NCI-H1417 treated with DMSO at 0.1 percent for 48 hours (cell line): ENCODE measurements at regions not wholly inside any gene's neighbourhood (a gene's known extent, or its start where the extent isn't known, plus 50 kb on each side); places are given as distances from the start of the nearest gene placed in this dataset.

ENCODE experiments used
- DNase-seq: peaks from one replicate; lab custom pipeline; 2025; lab: John Stamatoyannopoulos, UW

DNA sequence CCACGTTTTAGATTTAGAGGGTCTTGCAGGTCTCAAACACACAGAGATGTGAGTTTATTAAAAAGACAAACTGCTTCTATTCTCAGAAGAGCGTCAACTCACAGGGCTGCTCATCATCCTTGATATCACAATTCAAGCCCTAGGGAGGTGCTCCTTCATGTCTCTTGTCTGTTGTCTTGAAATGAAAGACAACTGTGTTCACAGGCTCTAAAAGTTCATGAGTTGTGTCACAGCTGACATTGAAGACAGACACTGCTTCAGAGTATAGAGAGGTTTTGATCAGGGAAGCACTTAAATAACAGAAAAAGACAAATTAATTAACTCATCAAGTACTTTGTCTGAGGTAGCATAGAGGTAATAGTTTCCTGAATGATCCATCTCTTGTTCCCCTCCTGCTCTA, 1917.6 kb upstream of the WWC1 start:
- no peak for DNase-seq

DNA sequence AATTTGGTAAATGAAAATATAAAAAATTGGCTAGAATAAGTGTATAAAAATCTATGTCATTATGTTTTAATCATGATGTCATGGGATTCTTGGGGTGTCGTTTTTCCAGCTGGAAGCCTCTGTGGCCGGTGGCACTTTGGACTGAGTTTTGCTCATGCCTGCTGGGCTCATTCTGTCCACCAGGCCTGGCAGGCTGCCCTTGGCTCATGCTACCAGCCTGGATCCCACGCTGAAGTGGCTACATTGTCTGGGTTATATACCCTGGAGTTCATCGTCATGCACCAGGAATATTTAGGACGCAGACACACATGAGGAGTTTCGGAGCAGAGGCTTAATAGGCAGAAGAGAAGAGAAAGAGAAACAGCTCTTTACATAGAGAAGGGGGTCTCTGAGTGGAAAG, 1913.7 kb upstream of the WWC1 start:
- no peak for DNase-seq

DNA sequence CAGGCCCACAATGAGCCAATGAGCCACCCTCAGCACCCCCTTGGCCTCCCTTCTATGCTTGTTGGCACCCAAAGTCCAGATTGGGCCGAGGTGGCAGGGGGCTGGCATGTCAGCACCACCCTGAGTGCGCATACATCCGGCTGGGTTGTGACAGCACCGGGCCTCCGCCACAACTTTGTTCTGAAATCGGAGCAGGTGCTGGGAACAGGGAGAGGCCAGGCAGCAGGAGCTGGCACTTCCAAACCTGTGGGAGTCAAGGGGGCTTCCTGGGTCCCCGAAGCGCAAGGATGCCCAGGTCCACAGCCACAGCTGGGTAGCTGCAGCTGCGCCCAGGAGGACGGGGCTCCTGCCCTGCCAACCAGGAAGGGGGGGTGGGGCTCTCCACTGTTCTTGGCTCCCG, 1911.9 kb upstream of the WWC1 start:
- no peak for DNase-seq

DNA sequence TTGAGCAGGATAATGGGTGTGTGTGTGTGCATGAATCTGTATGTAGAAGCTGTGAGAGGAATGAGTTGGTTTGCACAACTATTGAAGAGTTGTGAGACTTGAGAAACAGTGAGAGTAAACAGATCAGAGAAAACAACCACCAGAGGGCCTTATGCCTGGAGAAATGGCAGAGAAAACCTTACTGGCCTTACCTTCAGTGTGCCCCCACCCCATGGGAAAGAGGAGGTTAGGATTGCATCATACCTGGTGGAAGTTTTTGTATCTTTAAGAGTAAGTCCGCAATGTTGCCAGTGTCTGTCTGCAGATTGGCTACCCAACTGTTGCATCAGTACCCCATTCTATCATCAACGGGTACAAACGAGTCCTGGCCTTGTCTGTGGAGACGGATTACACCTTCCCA, 1909.4 kb upstream of the WWC1 start:
- no peak for DNase-seq

DNA sequence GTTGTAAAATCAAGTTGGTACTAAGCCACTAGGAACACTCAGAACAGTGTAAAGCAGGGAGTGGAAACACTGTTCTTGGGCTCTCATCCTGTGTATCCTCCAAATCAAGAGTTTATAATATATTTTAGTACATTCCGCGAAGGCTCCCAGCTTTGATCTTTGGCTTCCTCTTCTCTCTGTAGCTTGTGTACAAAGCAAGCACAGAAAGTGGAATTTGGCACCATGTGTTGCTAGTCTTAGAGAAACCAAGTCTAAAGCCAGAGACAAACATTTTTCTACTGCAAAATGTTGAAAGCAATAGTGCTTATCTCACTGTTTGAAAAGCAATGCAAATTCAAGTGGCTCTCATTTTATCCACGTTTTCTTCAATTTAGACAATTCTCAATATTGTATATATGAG, 1893.3 kb upstream of the WWC1 start:
- no peak for DNase-seq

DNA sequence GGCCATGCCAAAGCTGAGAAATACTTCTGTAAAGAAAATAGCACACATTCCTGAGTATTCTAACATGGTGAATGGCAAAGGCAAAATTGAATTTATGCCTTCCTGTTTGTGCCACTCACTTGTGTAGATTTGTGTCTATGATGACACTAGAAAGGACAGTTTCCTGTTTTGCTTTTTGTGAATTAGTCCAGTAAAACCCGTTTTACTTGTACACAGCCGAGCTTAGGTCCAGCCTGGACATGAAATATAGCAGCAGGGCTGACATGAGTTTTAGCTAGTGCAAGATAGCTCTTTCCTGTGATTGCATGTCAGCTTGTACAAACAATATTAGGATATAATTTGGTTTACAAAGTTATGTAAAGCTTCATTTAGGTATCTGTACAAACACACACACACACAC, 1891.7 kb upstream of the WWC1 start:
- DNase-seq = no peak

DNA sequence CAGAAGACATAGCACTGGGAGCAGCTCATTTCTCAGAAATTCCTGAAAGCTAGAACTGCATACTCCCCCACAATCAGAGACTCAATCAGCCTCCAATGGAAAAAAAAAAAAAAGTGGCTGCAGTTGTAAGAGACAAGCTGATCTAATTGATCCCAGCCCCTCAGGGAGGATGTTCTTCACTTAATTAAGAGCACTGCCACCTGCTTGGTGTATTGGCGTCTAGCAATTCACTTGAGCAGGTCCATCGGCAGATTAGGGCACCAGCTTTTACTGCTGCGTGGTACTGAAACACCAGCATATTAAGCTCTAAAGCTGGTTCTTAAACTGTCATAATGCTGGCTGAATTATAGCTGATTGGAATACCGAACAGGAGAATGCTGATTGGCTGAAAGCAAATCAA, 1890.1 kb upstream of the WWC1 start:
- no peak for DNase-seq

DNA sequence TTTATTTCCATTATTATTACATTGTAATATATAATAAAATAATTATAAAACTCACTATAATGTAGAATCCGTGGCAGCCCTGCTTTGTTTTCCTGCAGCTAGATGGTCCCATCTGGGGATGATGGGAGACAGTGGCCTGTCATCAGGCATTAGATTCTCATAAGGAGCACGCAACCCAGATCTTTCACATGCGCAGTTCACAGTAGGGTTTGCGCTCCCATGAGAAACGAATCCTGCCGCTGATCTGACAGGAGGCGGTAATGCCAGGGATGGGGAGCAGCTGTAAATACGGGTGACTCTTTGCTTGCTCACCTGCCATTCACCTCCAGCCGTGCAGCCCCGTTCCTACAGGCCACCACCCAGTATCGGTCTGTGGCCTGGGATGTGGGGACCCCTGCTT, 1879.3 kb upstream of the WWC1 start:
- no peak for DNase-seq

DNA sequence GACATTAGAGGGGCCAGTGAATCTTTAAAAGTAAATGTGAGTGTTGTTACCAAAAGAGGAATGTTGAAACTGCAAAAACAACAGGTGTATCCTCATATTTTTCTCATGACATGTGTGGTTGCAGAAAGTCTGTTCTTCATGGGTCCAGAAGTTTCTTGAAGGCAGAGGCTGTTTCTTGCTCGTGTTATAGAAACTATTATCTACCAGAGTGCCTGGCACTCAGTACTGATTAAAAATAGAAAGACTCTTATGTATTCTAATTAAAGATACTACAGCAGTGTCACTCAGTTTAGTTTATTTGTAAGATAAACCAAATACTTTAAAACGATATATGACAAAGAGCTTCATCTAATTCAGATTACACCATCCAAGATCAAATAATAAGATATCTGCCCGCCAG, 1864.2 kb upstream of the WWC1 start:
- no peak for DNase-seq

DNA sequence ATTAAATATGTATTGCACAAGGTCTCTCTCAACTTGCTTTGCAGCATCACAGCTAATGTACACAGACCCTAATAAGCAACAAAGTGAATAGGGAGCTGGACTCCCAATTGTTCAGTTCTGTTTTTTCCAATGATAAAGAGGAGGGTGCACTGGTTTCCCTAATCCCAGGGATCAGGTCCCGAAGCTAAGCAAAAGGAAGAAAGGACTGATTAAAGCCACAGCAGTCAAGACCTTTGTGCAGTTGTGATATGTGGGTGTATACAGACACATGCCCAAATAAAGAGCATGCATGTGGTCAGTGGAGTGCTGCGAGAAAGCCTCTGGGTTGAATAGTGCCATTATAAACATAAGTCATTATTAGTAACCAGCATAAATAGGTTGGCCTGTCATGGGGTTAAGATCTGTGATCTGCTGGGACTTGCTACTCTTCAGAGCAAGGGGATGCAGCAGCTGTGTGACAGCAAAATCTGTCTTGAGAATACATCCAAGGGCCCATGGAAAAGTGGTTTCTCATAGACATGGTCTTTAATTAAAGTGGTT, 1863.1 kb upstream of the WWC1 start:
- DNase-seq = no peak

DNA sequence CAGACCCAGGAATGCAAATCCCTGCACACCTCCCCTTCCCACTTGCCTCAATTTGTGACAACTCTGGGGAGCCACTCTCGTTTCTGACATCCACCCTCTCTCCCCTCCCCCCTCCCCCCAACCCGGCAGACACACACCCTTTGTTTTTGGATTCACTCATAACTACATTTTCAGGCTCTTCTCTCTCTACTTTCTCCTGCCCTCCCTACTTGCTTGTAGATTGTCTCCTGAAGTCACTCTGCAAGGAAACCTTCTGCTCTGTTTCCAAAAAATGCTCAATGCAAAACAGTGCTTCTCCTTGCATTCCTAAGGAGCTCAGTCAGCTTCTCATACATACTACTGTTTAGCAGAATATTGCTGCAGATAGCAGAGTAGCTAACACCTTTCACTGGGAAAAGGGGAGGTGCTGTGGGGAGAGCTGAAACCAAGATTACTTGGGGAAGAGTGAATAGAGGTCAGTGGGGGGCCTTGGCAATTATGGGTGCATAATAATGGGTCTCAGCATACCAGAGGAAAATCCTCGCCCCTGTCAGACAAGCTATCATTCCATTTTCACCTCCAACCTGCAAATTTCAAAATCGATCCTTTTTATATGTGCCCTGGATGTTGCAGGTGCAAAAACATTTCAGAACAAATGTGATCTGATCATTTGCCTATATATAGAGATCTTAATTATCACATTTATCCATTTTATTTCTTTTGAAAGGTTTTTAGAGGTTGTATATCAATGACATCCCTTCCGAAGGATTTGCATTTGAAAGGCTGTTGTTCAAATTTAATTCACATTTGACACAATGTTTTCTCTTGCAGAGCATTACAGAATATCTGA, 1860.7 kb upstream of the WWC1 start:
- DNase-seq = no peak

DNA sequence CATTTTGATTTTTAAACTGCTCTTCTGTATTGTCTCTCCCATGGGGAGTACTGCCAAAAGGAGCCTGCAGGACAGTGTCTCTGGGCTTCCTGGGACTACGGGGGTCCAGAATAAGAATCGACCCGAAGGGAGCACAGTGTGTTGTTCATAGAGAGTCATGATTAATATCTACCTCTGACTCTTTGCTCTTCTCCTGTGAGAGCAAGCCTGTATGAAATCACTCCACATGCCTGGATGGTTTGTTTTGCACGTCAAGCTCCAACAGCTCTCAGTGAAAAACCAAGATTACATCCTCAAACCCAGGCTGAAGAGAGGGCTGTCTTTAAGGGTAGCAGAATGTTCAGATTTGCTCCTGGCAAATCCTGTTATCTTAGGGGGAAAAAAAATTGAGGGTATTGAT, 1860.0 kb upstream of the WWC1 start:
- DNase-seq = no peak

DNA sequence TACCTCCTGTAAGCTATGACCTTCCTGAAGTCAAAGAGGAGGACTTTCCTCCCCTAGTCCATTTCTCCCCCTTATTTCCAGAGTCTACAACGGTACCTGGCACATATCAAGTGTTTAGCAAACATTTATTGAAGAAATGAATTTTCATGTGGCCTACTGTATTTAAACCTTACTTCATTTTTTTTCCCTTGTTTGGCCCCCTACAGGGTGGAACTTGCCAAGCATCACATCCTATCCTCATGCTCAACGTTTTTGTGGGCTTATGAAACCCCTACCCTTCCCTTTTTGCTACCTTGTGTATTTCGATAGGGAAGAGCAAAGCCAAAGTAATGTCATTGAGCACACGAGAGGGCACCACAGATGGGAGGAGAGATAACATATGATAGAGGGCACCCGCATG, 1857.8 kb upstream of the WWC1 start:
- no peak for DNase-seq

DNA sequence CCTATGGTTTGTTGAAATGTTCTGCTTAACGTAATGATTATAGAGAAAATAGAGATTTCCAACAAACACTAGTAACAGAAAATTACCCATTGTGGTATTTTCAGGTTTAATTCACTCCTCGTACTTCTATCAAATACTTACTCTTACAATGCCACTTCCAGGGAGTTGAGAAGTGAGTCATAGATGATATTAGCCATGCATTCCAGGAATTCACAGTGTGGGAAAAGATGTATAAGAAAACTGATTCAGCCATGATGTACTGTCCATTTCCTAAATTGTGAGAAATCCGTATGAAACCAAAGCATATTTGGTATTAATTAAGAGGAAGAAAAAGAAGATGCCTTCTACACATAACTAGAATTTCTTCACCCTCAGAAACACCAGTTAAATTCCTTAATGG, 1854.6 kb upstream of the WWC1 start:
- no peak for DNase-seq

DNA sequence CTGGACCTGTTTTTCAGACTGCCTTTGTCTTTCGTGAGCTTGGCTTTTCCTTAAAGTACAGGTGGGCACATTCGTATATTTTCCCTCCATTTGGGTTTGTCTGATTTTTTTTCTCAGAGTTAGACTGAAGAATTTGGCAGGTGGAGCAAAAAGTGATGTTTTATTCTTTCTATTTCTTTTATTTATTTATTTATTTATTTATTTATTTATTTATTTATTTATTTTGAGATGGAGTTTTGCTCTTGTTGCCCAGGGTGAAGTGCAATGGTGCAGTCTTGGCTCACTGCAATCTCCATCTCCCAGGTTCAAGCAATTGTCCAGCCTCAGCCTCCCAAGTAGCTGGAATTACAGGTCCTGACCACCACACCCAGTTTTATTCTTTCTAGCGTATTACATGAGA, 1805.1 kb upstream of the WWC1 start:
- no peak for DNase-seq

DNA sequence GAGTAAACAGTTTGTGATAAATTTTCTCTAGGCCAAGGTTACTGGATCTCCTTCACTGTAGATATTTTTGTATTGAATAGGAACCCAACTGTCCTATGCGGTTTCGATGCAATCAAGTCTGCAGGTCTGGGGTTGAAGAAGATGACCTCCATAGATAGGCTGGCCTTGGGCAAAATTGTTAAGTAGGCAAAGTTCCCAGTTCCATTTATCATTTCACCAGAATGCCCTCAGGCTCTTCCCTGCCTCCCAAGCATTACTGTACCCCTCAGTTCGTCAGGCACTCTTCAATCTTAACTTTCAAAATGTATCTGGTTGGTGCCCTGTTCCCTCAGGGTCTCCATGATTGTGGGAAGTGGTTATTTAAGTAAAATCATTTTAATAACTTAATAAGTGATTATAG, 1802.9 kb upstream of the WWC1 start:
- DNase-seq = no peak

DNA sequence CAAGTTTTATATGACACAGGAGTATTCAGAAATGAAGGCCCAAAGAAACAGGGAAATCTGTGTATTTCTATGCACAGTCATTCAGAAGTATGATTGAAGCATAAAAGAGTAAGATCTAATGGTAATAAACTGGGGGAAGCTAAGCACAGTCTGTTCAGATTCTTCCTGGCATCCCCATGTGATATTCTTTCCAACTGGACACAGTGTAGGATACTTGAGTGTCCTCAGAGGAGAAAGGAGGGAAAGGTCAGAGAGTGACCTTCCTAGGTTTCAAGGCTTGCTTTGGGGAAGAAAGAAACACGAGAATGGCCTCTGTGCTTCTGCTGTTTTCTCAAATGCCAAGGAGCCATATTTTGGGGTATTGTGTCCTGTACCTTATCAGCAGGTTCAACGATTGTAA, 1798.4 kb upstream of the WWC1 start:
- no peak for DNase-seq

DNA sequence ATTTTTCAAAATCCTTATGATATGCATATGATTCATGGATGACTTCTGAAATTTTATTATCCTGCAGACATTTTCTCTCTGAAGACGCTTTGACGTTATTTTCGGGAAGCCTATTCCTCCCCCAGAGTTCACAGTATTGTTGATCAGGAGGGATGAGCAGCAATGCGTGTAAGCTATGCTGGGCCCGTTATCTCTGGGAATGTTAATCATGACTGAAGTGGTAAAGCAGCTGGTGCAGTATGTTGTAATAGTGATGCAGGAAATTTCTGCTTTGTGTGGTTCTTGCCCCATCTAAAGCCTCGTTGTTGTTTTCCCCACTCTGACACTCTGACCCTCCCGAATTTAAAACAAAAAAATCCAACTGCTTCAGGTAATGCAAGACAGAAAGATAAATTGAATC, 1797.8 kb upstream of the WWC1 start:
- no peak for DNase-seq

DNA sequence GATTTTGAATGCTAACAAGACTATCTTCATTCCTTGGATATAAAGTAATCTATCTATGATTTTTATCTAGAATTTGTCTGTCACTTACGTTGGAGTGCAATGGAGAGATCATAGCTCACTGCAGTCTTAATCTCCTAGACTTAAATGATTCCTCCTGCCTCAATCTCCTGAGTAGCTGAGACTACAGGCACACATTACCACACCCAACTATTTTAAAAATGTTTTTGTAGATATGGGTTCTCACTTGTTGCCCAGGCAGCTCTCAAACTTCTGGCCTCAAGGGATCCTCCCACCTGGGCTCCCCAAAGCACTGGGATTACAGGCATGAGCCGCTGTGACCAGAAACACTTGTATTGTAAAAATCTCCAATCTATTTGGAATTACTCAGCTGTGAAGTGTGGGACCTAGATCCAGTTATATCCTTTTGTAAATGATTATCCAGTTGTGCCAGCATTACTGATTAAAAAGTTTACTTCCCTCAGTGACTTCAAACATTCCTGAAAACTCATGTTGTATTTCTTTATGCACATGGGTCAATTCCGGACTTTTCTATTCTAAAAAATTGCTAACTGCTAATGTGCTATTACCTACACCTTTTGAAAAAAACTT, 1793.8 kb upstream of the WWC1 start:
- no peak for DNase-seq

DNA sequence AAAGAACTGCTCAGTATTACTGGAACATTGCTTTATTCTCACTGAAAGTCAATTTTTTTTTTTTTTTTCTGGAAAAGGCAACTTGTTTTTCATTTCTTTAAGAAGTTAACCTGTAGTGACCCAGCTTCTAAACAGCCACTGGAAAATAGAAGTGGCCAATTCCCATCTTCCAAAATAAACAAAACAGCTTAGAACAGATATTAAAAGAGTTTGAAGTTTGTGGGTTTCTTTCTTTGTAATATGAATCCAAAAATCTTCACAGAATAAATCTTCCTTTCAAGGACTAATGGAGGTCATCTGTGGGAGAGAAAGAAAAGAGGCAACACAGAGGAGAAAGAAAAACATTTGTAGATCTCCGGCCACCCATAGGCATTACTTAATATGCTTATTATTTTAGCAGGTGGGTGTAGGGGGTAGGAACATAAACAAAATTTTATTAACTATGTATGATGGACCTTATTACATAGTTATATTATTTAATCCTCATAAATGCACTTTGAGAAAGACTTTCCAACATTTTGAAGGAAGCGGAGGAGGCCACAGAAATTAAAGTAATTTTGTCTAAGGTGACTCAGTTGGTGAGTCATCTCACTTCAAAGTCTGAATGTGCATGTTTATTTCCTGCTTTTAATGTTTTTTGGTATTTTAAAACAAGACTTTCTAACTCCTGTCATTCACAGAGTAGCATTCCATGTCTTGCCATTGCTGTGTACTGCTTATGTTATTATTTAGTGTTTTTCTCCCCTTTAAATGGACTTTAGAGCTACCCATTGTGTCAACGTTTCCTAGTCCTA, 1791.8 kb upstream of the WWC1 start:
- no peak for DNase-seq

DNA sequence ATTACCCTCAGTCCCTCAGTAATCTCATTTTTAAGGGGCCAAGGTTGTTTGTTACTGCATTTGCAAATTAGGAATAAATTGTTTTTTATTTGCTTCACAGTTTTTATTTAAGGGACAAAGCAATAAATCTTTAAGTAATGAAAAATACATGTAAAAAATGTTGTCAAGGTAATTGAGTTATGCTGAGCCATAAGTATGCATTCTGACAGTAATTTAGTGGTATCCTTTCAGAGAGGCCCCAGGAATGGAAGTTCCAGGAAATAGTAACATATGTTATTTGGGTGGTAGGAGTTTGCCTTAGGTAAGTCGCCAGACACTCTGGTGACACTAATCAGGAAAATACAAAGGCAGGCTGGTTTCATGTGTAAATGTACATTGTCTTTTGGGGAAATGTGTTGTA, 1787.9 kb upstream of the WWC1 start:
- DNase-seq = no peak

DNA sequence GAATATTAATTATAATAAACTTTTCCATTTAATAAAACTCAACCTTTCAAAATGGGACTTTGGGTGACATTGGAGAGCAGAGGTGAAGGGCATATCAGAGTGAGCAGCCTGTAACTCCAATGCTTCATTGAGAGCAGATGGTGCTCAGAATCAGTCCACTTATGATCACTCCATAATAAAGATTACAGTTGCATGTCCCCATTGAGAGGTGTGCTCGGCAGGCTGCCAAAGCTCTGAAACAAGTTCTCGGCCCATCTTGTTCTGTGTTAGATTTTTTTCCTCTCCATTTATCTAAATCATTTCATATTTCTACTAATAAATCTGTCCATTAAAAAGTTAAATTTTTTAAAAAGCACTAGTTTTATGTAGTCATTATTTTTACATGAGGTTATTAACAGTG, 1786.4 kb upstream of the WWC1 start:
- DNase-seq = no peak

DNA sequence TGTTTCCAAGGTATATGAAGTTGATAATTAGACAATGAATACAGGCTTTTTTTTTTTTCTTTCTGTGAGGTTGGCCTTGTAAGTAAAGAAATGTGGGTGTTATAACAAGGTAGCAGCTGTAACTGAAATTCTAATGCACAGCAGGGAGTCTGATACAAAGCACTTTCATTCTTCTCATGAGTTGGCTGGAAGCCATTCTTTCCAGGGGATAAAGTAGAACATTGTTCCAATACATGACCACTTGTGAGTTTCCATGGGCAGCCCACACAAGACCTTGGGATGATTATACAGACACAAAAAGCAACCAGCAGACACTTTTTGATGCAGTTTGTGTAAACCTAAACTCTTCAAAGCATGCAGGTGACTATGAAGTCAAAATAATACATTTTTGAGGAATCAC, 1785.9 kb upstream of the WWC1 start:
- no peak for DNase-seq
